H9 (cell line): ENCODE measurements at regions not wholly inside any gene's neighbourhood (a gene's known extent, or its start where the extent isn't known, plus 50 kb on each side); places are given as distances from the start of the nearest gene placed in this dataset.

Experiments
- DNase-seq: peaks from one replicate; pipeline ENCODE4 v3.0.0-alpha.2; 2017
- H2AFZ ChIP-seq: one replicate; pipeline ENCODE4 v1.6.1; 2013; ENCODE audit warnings: mild to moderate bottlenecking, low read length, control low read depth, moderate library complexity
- H2AK5ac ChIP-seq: 2 replicates; pipeline ENCODE4 v1.6.1; 2013; ENCODE audit warnings: low read length, control low read depth, mixed read lengths; ENCODE audit not compliant: insufficient read length
- H2BK120ac ChIP-seq: one replicate; pipeline ENCODE4 v1.6.1; 2013; ENCODE audit warnings: low read depth, mild to moderate bottlenecking, low read length, control low read depth, inconsistent platforms; ENCODE audit not compliant: poor library complexity, severe bottlenecking
- H2BK12ac ChIP-seq: 2 replicates; pipeline ENCODE4 v1.6.1; 2013; ENCODE audit warnings: low read length, control low read depth, mixed read lengths, low read depth; ENCODE audit not compliant: insufficient read length
- H2BK15ac ChIP-seq: 2 replicates; pipeline ENCODE4 v1.6.1; 2013; ENCODE audit warnings: low read depth, low read length, control low read depth
- H2BK20ac ChIP-seq: one replicate; pipeline ENCODE4 v1.6.1; 2013; ENCODE audit warnings: low read depth, mild to moderate bottlenecking, low read length, control low read depth, inconsistent platforms; ENCODE audit not compliant: poor library complexity, severe bottlenecking
- H2BK5ac ChIP-seq: 2 replicates; pipeline ENCODE4 v1.6.1; 2013; ENCODE audit warnings: low read length, control low read depth, mixed read lengths; ENCODE audit not compliant: insufficient read length
- H3K14ac ChIP-seq: 2 replicates; pipeline ENCODE4 v1.6.1; 2013; ENCODE audit warnings: low read length, control low read depth; ENCODE audit not compliant: insufficient read depth
- H3K18ac ChIP-seq: 2 replicates; pipeline ENCODE4 v1.6.1; 2013; ENCODE audit warnings: low read depth, mild to moderate bottlenecking, mixed read lengths, low read length, control low read depth; ENCODE audit not compliant: insufficient read length
- H3K23ac ChIP-seq: 2 replicates; pipeline ENCODE4 v1.6.1; 2013; ENCODE audit warnings: low read length, control low read depth, mixed read lengths, low read depth; ENCODE audit not compliant: insufficient read length
- H3K23me2 ChIP-seq: 2 replicates; pipeline ENCODE4 v1.6.1; 2013; ENCODE audit warnings: low read depth, mild to moderate bottlenecking, mixed read lengths, low read length, control low read depth; ENCODE audit not compliant: insufficient read length, poor library complexity, severe bottlenecking
- H3K27ac ChIP-seq: 2 replicates; pipeline ENCODE4 v1.5.1; 2013; ENCODE audit warnings: low read length, control low read depth, mixed read lengths, low read depth; ENCODE audit not compliant: insufficient read length
- H3K27me3 ChIP-seq: 2 replicates; pipeline ENCODE4 v1.6.1; 2013; ENCODE audit warnings: low read length, control low read depth, inconsistent platforms; ENCODE audit not compliant: insufficient read depth
- H3K4ac ChIP-seq: 2 replicates; pipeline ENCODE4 v1.6.1; 2013; ENCODE audit warnings: low read depth, mild to moderate bottlenecking, control low read depth, inconsistent platforms, low read length, moderate library complexity
- H3K4me1 ChIP-seq: 2 replicates; pipeline ENCODE4 v1.6.1; 2013; ENCODE audit warnings: low read length, control low read depth, inconsistent platforms; ENCODE audit not compliant: insufficient read depth
- H3K4me2 ChIP-seq: 2 replicates; pipeline ENCODE4 v1.6.1; 2013; ENCODE audit warnings: low read length, control low read depth, mixed read lengths; ENCODE audit not compliant: insufficient read length, insufficient read depth
- H3K56ac ChIP-seq: 2 replicates; pipeline ENCODE4 v1.6.1; 2013; ENCODE audit warnings: low read depth, mild to moderate bottlenecking, mixed read lengths, low read length, control low read depth; ENCODE audit not compliant: insufficient read length
- H3K79me1 ChIP-seq: 2 replicates; pipeline ENCODE4 v1.6.1; 2013; ENCODE audit warnings: low read depth, mild to moderate bottlenecking, moderate library complexity, low read length, control low read depth, inconsistent platforms; ENCODE audit not compliant: insufficient read depth, poor library complexity, severe bottlenecking
- H3K79me2 ChIP-seq: 2 replicates; pipeline ENCODE4 v1.6.1; 2013; ENCODE audit warnings: low read length, control low read depth, inconsistent platforms; ENCODE audit not compliant: insufficient read depth
- H3K9ac ChIP-seq: 2 replicates; pipeline ENCODE4 v1.6.1; 2013; ENCODE audit warnings: low read length, control low read depth, mixed read lengths; ENCODE audit not compliant: insufficient read length; ENCODE audit errors: extremely low read depth
- H3K9me3 ChIP-seq: one replicate; pipeline ENCODE4 v1.6.1; 2013; ENCODE audit warnings: low read depth, low read length, inconsistent platforms; ENCODE audit not compliant: control insufficient read depth
- H3T11ph ChIP-seq: one replicate; pipeline ENCODE4 v1.6.1; 2013; ENCODE audit warnings: mild to moderate bottlenecking, low read length, control low read depth, inconsistent platforms
- H4K20me1 ChIP-seq: one replicate; pipeline ENCODE4 v1.6.1; 2013; ENCODE audit not compliant: control insufficient read depth, insufficient read length, insufficient read depth
- H4K5ac ChIP-seq: 2 replicates; pipeline ENCODE4 v1.6.1; 2013; ENCODE audit warnings: low read depth, mild to moderate bottlenecking, mixed read lengths, low read length, control low read depth; ENCODE audit not compliant: insufficient read length
- H4K8ac ChIP-seq: replicated peaks from 2 replicates; pipeline ENCODE4 v1.6.1; 2013; ENCODE audit warnings: low read length, control low read depth, mixed read lengths, low read depth; ENCODE audit not compliant: insufficient read length
- H4K91ac ChIP-seq: 2 replicates; pipeline ENCODE4 v1.6.1; 2013; ENCODE audit warnings: low read depth, mild to moderate bottlenecking, moderate library complexity, mixed read lengths, low read length, control low read depth; ENCODE audit not compliant: insufficient read length
- H3K27ac Mint-ChIP-seq, 3 experiments: 2 replicates in 2 of 3; 3 replicates in 1 of 3; pipeline ENCODE4 v1.8.0; 2020 to 2021; ENCODE audit warnings: mixed read lengths in 3 of 3, mild to moderate bottlenecking in 1 of 3, moderate library complexity in 1 of 3
- H3K27me3 Mint-ChIP-seq: 2 replicates; pipeline ENCODE4 v1.8.0; 2021; ENCODE audit warnings: low read depth, mild to moderate bottlenecking, moderate library complexity, mixed read lengths
- H3K36me3 Mint-ChIP-seq, 3 experiments: 2 replicates in 2 of 3; 3 replicates in 1 of 3; pipeline ENCODE4 v1.8.0; 2020 to 2021; ENCODE audit warnings: low read depth in 3 of 3, mixed read lengths in 3 of 3; ENCODE audit not compliant: insufficient read depth in 1 of 3
- H3K4me1 Mint-ChIP-seq, 2 experiments: 2 replicates each; pipeline ENCODE4 v1.8.0; 2020; ENCODE audit warnings: mixed read lengths in 2 of 2
- H3K4me3 Mint-ChIP-seq, 2 experiments: 2 replicates in 1 of 2; 3 replicates in 1 of 2; pipeline ENCODE4 v1.8.0; 2020 to 2021; ENCODE audit warnings: mild to moderate bottlenecking in 2 of 2, mixed read lengths in 2 of 2, moderate library complexity in 1 of 2
- H3K9me3 Mint-ChIP-seq, 2 experiments: 2 replicates in 1 of 2; 3 replicates in 1 of 2; pipeline ENCODE4 v1.8.0; 2020; ENCODE audit warnings: mild to moderate bottlenecking in 2 of 2, mixed read lengths in 2 of 2, moderate library complexity in 1 of 2
- CTCF ChIP-seq: fragments of 200-600 bp; sonication (generic); conservative IDR thresholded peaks from 3 replicates; pipeline ENCODE4 v1.8.0; 2021; ENCODE audit warnings: antibody characterized with exemption, mild to moderate bottlenecking
- WGBS: extraction: QIAGEN DNeasy Blood & Tissue Kit; methylation state at CpG from one replicate; pipeline ENCODE4 v1.1.7; 2013; ENCODE audit warnings: missing lambda C conversion rate, low lambda C conversion rate, mixed read lengths; ENCODE audit not compliant: insufficient read length; ENCODE audit errors: extremely low coverage; 5-methylcytosine and 5-hydroxymethylcytosine counted together

- Histone ChIP-seq H2AK5ac (no peak overlapping the region), H2BK5ac (no peak overlapping the region)
- H3K36me3 Mint-ChIP-seq: no peaks in the 10 kb centered on the region
Observed at GRCh38 chr6:40672087-40672486, 84.9 kb upstream of the LRFN2 start.

More at GRCh38 chr6:40672087-40672486, 84.9 kb upstream of the LRFN2 start:
- Histone ChIP-seq H3K56ac (no peak overlapping the region), H3K4me1 (no peaks in the 10 kb centered on the region), H2BK12ac (no peak overlapping the region), H3K79me1 (no peaks in the 10 kb centered on the region), H4K8ac (no peak overlapping the region), H4K5ac (no peak overlapping the region), H3T11ph (no peak overlapping the region), H2BK15ac (no peak overlapping the region), H3K4me2 (no peak overlapping the region), H3K23me2 (no peaks in the 10 kb centered on the region), H3K4ac (no peak overlapping the region), H3K9me3 (no peaks in the 10 kb centered on the region), H3K18ac (no peak overlapping the region), H2BK120ac (no peak overlapping the region), H3K14ac (no peak overlapping the region), H3K27ac (no peak overlapping the region), H3K23ac (no peak overlapping the region), H3K79me2 (no peaks in the 10 kb centered on the region), H2AFZ (no peak overlapping the region), H4K91ac (no peak overlapping the region), H2BK20ac (no peak overlapping the region), H4K20me1 (no peaks in the 10 kb centered on the region), H3K27me3 (no peaks in the 10 kb centered on the region), H3K9ac (no peak overlapping the region)
- TF ChIP-seq CTCF: peak; percentile 47; the same call in 2 of the 3 replicates
- H3K4me3 Mint-ChIP-seq: no peak overlapping the region
- peaks cover 0 to 2% of the 10 kb centered on the region in 2 experiments; a peak in 1 of 5 replicates for H3K9me3 Mint-ChIP-seq
- WGBS: no CpG with 5 or more reads among the region's 5 CpGs
- H3K27me3 Mint-ChIP-seq: peaks cover 4% of the 10 kb centered on the region
- H3K27ac Mint-ChIP-seq: no peak overlapping the region
- DNase-seq: no peak
- no peaks in the 10 kb centered on the region for H3K4me1 Mint-ChIP-seq
